GM12891 (cell line): ENCODE measurements at regions not wholly inside any gene's neighbourhood (a gene's known extent, or its start where the extent isn't known, plus 50 kb on each side); places are given as distances from the start of the nearest gene placed in this dataset.

Experiments used
- PAX5 ChIP-seq: IDR thresholded peaks from 2 replicates; pipeline ENCODE4 v1.6.1; 2011; ENCODE audit warnings: low read length, moderate library complexity, mild to moderate bottlenecking; ENCODE audit not compliant: insufficient read depth, severe bottlenecking
- POLR2A ChIP-seq: IDR thresholded peaks from 2 replicates; pipeline ENCODE4 v1.6.1; 2011; ENCODE audit warnings: low read depth, low read length, control low read depth
- POLR2AphosphoS5 ChIP-seq: IDR thresholded peaks from 2 replicates; pipeline ENCODE4 v1.6.1; 2011; ENCODE audit warnings: low read depth, low read length, control low read depth
- POU2F2 ChIP-seq: IDR thresholded peaks from 2 replicates; pipeline ENCODE4 v1.6.1; 2011; ENCODE audit warnings: low read depth, mild to moderate bottlenecking, control low read depth, low read length, moderate library complexity
- SPI1 ChIP-seq: IDR thresholded peaks from 2 replicates; pipeline ENCODE4 v1.6.1; 2011; ENCODE audit warnings: low read depth, low read length, control low read depth
- TAF1 ChIP-seq: IDR thresholded peaks from 2 replicates; pipeline ENCODE4 v1.6.1; 2011; ENCODE audit warnings: low read depth, low read length, control low read depth

DNA sequence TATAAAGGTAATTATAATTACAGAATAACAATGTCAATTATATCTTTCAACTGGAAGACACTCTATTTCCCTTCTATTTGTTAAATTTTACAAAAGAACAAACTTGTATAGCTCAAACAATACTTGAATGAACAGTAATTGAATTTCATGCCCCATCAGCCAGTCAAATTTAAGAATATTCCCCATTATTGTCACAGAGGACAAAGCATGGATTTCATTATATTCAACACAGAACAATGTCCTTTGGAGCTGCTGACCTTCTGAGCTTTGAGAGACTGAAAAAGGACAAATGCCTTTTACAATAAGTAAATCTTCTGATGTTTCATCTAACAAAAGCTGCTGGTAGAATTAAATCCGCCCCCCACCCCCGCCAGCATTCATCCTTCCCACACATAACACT, 187.5 kb upstream of the MC4R start:
- TF ChIP-seq POLR2AphosphoS5: no peak
- TF ChIP-seq POLR2A: no peak
- no peak for TF ChIP-seq SPI1
- no peak for TF ChIP-seq TAF1
- TF ChIP-seq PAX5: no peak
- no peak for TF ChIP-seq POU2F2
